ENCODE measurements at regions not wholly inside any gene's neighbourhood (a gene's known extent, or its start where the extent isn't known, plus 50 kb on each side); places are given as distances from the start of the nearest gene placed in this dataset.

DNA sequence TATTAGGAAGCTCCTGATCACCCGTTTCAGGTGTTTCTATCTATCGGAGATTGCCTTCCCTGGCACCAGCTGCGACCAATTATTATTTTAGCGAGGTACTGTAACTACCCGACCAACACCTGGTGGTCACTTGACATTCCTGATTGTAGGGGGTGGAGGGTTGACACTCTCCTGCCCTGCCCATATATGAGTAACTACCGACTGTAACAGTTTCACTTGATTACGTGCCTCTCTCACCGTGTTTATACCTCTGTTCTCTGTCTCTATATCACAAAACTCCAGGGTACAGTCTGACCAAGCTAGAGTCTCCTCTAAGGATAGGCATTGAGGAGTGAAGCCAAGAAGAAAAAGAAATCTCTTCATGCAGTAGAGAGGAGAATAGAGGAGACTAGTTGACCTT is 268.0 kb upstream of the LRATD1 start:
- TF ChIP-seq, protein P1, sequence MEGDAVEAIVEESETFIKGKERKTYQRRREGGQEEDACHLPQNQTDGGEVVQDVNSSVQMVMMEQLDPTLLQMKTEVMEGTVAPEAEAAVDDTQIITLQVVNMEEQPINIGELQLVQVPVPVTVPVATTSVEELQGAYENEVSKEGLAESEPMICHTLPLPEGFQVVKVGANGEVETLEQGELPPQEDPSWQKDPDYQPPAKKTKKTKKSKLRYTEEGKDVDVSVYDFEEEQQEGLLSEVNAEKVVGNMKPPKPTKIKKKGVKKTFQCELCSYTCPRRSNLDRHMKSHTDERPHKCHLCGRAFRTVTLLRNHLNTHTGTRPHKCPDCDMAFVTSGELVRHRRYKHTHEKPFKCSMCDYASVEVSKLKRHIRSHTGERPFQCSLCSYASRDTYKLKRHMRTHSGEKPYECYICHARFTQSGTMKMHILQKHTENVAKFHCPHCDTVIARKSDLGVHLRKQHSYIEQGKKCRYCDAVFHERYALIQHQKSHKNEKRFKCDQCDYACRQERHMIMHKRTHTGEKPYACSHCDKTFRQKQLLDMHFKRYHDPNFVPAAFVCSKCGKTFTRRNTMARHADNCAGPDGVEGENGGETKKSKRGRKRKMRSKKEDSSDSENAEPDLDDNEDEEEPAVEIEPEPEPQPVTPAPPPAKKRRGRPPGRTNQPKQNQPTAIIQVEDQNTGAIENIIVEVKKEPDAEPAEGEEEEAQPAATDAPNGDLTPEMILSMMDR (IDR thresholded peaks at IDR 0.05; ENCODE audit: insufficient read depth, low read depth, low read length, missing control alignments): no peak
- H3K4me3 ChIP-seq (ENCODE audit: low read depth, low read length): no peak overlapping the region
- no peak for DNase-seq (ENCODE audit: low read depth)

DNA sequence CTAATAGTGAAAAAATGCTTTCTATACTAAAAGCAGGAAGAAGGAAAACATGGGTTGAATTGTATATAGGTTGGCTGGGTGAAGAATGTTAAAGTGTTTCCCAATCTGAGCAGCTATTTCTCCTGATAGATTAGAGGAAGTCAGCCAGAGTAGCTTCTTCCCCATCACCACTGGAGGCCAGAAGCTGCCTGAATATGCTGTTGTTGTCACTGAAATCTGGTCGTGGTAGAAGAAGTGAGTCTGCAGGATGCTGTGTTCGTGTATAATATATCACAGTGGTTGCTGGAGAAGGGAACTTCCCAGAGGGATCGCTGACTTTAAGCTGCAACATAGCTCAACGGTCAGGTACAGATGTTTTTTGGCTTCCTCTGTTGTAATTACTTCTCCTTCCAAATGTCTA is 247.5 kb upstream of the LRATD1 start:
- TF ChIP-seq, protein P1 (IDR thresholded peaks at IDR 0.05; ENCODE audit: insufficient read depth, low read depth, low read length, missing control alignments): no peak
- no peak overlapping the region for H3K4me3 ChIP-seq (ENCODE audit: low read depth, low read length)
- DNase-seq (ENCODE audit: low read depth): peak; percentile 15

- DNase-seq (ENCODE audit: low read depth): no peak
- TF ChIP-seq, protein P1 (IDR thresholded peaks at IDR 0.05; ENCODE audit: insufficient read depth, low read depth, low read length, missing control alignments): no peak
- H3K4me3 ChIP-seq (ENCODE audit: low read depth, low read length): no peak overlapping the region
Measured at GRCh38 chr2:14387332-14387731, 245.2 kb upstream of the LRATD1 start.

DNA sequence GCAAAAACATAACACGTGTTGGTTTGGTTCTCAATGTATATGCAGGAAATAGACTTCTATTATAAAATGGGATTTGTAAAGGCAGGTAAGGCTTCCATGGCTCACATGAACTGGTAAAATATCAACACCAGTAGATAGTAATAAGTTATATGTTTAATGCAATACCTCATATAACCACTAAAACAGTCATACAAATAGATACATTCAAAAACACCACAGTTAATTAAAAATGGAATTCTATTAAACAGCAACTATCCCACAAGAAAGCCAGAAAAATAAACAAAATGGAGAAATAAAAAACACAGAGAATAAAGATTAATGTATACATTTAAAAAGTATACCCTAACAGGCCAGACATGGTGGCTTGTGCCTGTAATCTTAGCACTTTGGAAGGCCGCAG is 243.8 kb upstream of the LRATD1 start:
- H3K4me3 ChIP-seq (ENCODE audit: low read depth, low read length): no peak overlapping the region
- TF ChIP-seq, protein P1 (IDR thresholded peaks at IDR 0.05; ENCODE audit: insufficient read depth, low read depth, low read length, missing control alignments): no peak

DNA sequence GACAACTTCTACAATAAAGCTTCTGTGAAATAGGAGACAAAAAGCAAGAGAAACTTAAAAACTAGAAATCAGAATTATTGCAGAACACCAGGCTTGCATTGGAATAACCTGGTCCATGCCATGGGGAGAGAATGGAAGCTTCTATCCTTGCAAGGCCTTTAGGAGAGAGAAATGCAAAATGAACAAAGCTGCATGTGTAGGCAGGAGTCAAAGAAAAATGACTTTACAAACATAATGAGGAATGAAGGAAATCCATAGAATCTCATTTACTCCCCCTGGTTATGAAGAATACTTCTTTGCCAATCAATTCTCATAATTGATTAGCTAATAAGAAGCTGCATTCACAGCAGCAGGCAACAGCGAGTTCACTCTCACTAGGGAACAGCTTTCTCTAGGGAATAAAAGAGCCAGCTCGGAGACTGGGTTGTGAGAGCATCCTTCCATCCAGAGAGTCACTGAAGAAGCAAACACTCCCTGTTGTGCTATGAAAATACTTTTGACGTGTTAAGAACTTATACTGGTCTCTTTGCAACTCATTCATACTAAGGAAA is 235.9 kb upstream of the LRATD1 start:
- no peak overlapping the region for H3K4me3 ChIP-seq (ENCODE audit: low read depth, low read length)
- no peak for DNase-seq (ENCODE audit: low read depth)
- TF ChIP-seq, protein P1 (IDR thresholded peaks at IDR 0.05; ENCODE audit: insufficient read depth, low read depth, low read length, missing control alignments): no peak

More for the DNA sequence above, 243.8 kb upstream of the LRATD1 start:
- no peak for DNase-seq (ENCODE audit: low read depth)

DNA sequence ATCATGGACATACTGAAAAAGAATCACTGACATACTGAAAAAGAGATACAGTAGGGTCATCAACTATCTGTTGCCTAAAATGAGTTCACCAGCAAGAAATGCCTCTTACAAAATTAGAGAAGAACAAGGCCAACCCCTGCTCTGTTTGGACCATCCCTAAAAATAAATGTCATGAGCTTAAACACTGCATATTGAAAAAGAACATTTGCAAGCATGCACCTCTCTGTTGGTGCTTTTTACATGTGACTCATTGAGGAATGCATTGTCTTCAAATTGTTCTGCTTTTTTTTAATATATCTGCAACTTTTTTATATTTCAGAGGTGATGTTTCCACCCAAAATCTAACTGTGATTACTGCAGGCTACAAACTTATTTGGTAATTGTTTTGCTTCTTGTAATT is 233.9 kb upstream of the LRATD1 start:
- TF ChIP-seq, protein P1 (IDR thresholded peaks at IDR 0.05; ENCODE audit: insufficient read depth, low read depth, low read length, missing control alignments): no peak
- H3K4me3 ChIP-seq (ENCODE audit: low read depth, low read length): no peak overlapping the region
- DNase-seq (ENCODE audit: low read depth): no peak

DNA sequence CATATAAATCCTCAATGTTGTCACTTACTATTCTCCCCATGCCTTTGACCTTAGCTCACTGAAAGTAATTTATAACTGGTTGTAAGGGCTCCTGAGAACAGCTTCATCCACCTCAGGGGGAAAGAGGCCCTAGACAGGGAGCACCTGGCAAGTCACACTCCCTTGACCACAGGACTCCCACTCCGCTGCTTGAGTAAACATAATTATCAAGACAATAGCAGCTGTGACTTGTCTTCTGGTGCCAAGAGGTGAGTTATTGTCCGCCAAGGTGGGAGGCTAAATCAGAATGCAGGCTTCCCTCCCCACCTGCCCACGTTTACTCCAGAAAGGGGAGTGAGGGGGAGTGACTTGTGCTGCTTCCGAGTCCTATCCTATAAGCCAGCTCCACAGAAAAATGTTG is 230.6 kb upstream of the LRATD1 start:
- no peak for DNase-seq (ENCODE audit: low read depth)
- TF ChIP-seq, protein P1 (IDR thresholded peaks at IDR 0.05; ENCODE audit: insufficient read depth, low read depth, low read length, missing control alignments): no peak
- no peak overlapping the region for H3K4me3 ChIP-seq (ENCODE audit: low read depth, low read length)
